A549 (cell line): ENCODE measurements at regions not wholly inside any gene's neighbourhood (a gene's known extent, or its start where the extent isn't known, plus 50 kb on each side); places are given as distances from the start of the nearest gene placed in this dataset.

Source experiments
- ATAC-seq, 2 experiments: fragments of 200-7000 bp in 1 of 2; fragments of >200 bp in 1 of 2; cut with Nextera tagmentation in 1 of 2; cut with Tn5 transposase in 1 of 2; 3 replicates each; pipeline versions ENCODE4 v1.8.0 to v1.9.1; 2018 to 2020; ENCODE audit warnings: mild to moderate bottlenecking in 1 of 2, moderate library complexity in 1 of 2
- CTCF ChIA-PET: fragments of 300-600 bp; sonication (Branson Sonifier 250); formaldehyde crosslinking; extraction: SDS; loops from one replicate; lab custom pipeline; 2021; ENCODE audit warnings: antibody characterized with exemption, inconsistent platforms; lab: Yijun Ruan, JAX
- POLR2A ChIA-PET: fragments of 350-600 bp; formaldehyde crosslinking; extraction: SDS; loops from one replicate; lab custom pipeline; 2021; ENCODE audit warnings: antibody characterized with exemption, inconsistent platforms; lab: Yijun Ruan, JAX
- DNase-seq, 2 experiments: peaks; one replicate each; pipeline versions ENCODE4 v3.0.0 to v3.0.0-alpha.2; 2011 to 2016; ENCODE audit warnings: low read depth in 1 of 2, low spot score in 1 of 2
- FAIRE-seq: peaks from 2 replicates; lab custom pipeline; 2011; peaks lifted over from hg19 to GRCh38; lab: Jason Lieb, UNC
- H3K27ac ChIP-seq, 2 experiments: fragments of >200 bp; sonication (Bioruptor Twin); formaldehyde crosslinking; 3 replicates each; pipeline ENCODE4 v1.5.1; 2016 to 2017
- H3K4me1 ChIP-seq: fragments of >200 bp; sonication (Bioruptor Twin); formaldehyde crosslinking; 3 replicates; pipeline ENCODE4 v1.6.1; 2016
- H3K4me2 ChIP-seq: fragments of >200 bp; sonication (Bioruptor Twin); formaldehyde crosslinking; 3 replicates; pipeline ENCODE4 v1.6.1; 2016
- H3K4me3 ChIP-seq: fragments of >200 bp; sonication (Bioruptor Twin); formaldehyde crosslinking; 3 replicates; pipeline ENCODE4 v1.5.1; 2016
- H3K9me3 ChIP-seq: fragments of >200 bp; sonication (Bioruptor Twin); formaldehyde crosslinking; 3 replicates; pipeline ENCODE4 v1.6.1; 2016
- CHD2 ChIP-seq: fragments of 150-350 bp; IDR thresholded peaks from 2 replicates; pipeline ENCODE4 v1.6.1; 2014; ENCODE audit warnings: low read length; ENCODE audit not compliant: partially characterized antibody
- FOSL2 ChIP-seq, 2 experiments: fragments of 450-650 bp in 1 of 2; fragments of >200 bp in 1 of 2; sonication (Bioruptor Twin) in 1 of 2; formaldehyde crosslinking; IDR thresholded peaks; 2 replicates each; pipeline versions ENCODE4 v1.5.0 to v1.6.1; 2016 to 2020; ENCODE audit warnings: mild to moderate bottlenecking in 1 of 2, moderate library complexity in 1 of 2
- FOXS1 ChIP-seq: fragments of 250-450 bp; sonication (Bioruptor Pico); IDR thresholded peaks from 2 replicates; pipeline ENCODE4 v1.5.0; 2020; ENCODE audit warnings: mild to moderate bottlenecking, moderate library complexity
- GATA3 ChIP-seq: IDR thresholded peaks from 2 replicates; pipeline ENCODE4 v1.6.1; 2012; ENCODE audit warnings: borderline replicate concordance
- HEYL ChIP-seq: fragments of 250-450 bp; sonication (Bioruptor Pico); IDR thresholded peaks from 2 replicates; pipeline ENCODE4 v1.8.0; 2021; ENCODE audit warnings: mild to moderate bottlenecking, moderate library complexity
- HMGXB4 ChIP-seq: fragments of 250-450 bp; sonication (Bioruptor Pico); IDR thresholded peaks from 2 replicates; pipeline ENCODE4 v1.5.0; 2021; ENCODE audit warnings: mild to moderate bottlenecking, moderate library complexity, borderline replicate concordance
- HOXB13 ChIP-seq: fragments of 250-450 bp; sonication (Bioruptor Pico); IDR thresholded peaks from 2 replicates; pipeline ENCODE4 v1.5.0; 2020; ENCODE audit warnings: low read depth, mild to moderate bottlenecking, moderate library complexity
- HOXB5 ChIP-seq: fragments of 250-450 bp; sonication (Bioruptor Pico); IDR thresholded peaks from 2 replicates; pipeline ENCODE4 v1.5.0; 2020; ENCODE audit warnings: mild to moderate bottlenecking, moderate library complexity
- JUN ChIP-seq, 2 experiments: fragments of >200 bp; sonication (Bioruptor Twin); formaldehyde crosslinking; IDR thresholded peaks; 2 replicates in 1 of 2; 3 replicates in 1 of 2; pipeline ENCODE4 v1.6.1; 2016 to 2017
- JUNB ChIP-seq: fragments of >200 bp; sonication (Bioruptor Twin); formaldehyde crosslinking; IDR thresholded peaks from 2 replicates; pipeline ENCODE4 v1.6.1; 2016
- KDM1A ChIP-seq: fragments of 200-600 bp; sonication (generic); IDR thresholded peaks from 2 replicates; pipeline ENCODE4 v1.6.1; 2016; ENCODE audit warnings: low read depth, mild to moderate bottlenecking
- NFE2L2 ChIP-seq: fragments of 150-350 bp; conservative IDR thresholded peaks from 2 replicates; pipeline ENCODE4 v1.6.1; 2014; ENCODE audit warnings: low read length
- PBX3 ChIP-seq: IDR thresholded peaks from 2 replicates; pipeline ENCODE4 v1.6.1; 2012
- POLR2A ChIP-seq: IDR thresholded peaks from 2 replicates; pipeline ENCODE4 v1.6.1; 2012; ENCODE audit warnings: mild to moderate bottlenecking, low read length
- RCOR1 ChIP-seq: fragments of 150-350 bp; IDR thresholded peaks from 2 replicates; pipeline ENCODE4 v1.6.1; 2014; ENCODE audit warnings: antibody characterized with exemption, low read length, low read depth
- RFX5 ChIP-seq: fragments of 450-650 bp; IDR thresholded peaks from 2 replicates; pipeline ENCODE4 v1.7.1; 2014; ENCODE audit warnings: antibody characterized with exemption, mild to moderate bottlenecking, moderate library complexity
- RNF2 ChIP-seq: fragments of 200-600 bp; sonication (generic); IDR thresholded peaks from 2 replicates; pipeline ENCODE4 v1.6.1; 2016; ENCODE audit warnings: low read depth, mild to moderate bottlenecking, antibody characterized with exemption, moderate library complexity, borderline replicate concordance
- SMC3 ChIP-seq: fragments of >200 bp; sonication (Bioruptor Twin); formaldehyde crosslinking; IDR thresholded peaks from 3 replicates; pipeline ENCODE4 v1.6.1; 2018; ENCODE audit warnings: inconsistent platforms
- ZC3H11A ChIP-seq: fragments of 450-650 bp; IDR thresholded peaks from 2 replicates; pipeline ENCODE4 v1.6.1; 2014; ENCODE audit warnings: antibody characterized with exemption, mild to moderate bottlenecking
- ZFP36 ChIP-seq: fragments of 450-650 bp; IDR thresholded peaks from 2 replicates; pipeline ENCODE4 v1.6.1; 2014; ENCODE audit warnings: borderline replicate concordance; ENCODE audit not compliant: partially characterized antibody
- ZNF302 ChIP-seq: fragments of 250-450 bp; sonication (Bioruptor Pico); IDR thresholded peaks from 2 replicates; pipeline ENCODE4 v1.9.0; 2021; ENCODE audit warnings: inconsistent platforms, mild to moderate bottlenecking, moderate library complexity
- WGBS: methylation state at CpG from one replicate; pipeline ENCODE4 v1.1.6; 2017; ENCODE audit errors: missing lambda C conversion rate; 5-methylcytosine and 5-hydroxymethylcytosine counted together
- TF ChIP-seq, protein P1 (sequence below): fragments of >200 bp; sonication (Bioruptor Twin); formaldehyde crosslinking; IDR thresholded peaks from 3 replicates; pipeline ENCODE4 v1.6.1; 2016
- TF ChIP-seq, protein P2 (sequence below): IDR thresholded peaks from 2 replicates; pipeline ENCODE4 v1.6.1; 2012; ENCODE audit warnings: low read depth, borderline replicate concordance

- Histone ChIP-seq H3K9me3 (no peaks in the 10 kb centered on the region), H3K4me2 (no peak overlapping the region), H3K27ac (no peak overlapping the region), H3K4me1 (no peaks in the 10 kb centered on the region), H3K4me3 (no peak overlapping the region)
- TF ChIP-seq RCOR1, result no peak
- no peak for TF ChIP-seq KDM1A
- TF ChIP-seq, protein P1, sequence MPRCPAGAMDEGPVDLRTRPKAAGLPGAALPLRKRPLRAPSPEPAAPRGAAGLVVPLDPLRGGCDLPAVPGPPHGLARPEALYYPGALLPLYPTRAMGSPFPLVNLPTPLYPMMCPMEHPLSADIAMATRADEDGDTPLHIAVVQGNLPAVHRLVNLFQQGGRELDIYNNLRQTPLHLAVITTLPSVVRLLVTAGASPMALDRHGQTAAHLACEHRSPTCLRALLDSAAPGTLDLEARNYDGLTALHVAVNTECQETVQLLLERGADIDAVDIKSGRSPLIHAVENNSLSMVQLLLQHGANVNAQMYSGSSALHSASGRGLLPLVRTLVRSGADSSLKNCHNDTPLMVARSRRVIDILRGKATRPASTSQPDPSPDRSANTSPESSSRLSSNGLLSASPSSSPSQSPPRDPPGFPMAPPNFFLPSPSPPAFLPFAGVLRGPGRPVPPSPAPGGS, result no peak
- no peak for TF ChIP-seq ZFP36
- TF ChIP-seq HOXB5 (CRISPR knock-in tag), result no peak
- TF ChIP-seq RFX5, result no peak
- TF ChIP-seq ZC3H11A, result no peak
- no peak for TF ChIP-seq SMC3
- no peak for TF ChIP-seq JUNB
- no peak for TF ChIP-seq CHD2
- TF ChIP-seq HEYL (CRISPR knock-in tag), result no peak
- no peak for TF ChIP-seq ZNF302 (CRISPR knock-in tag)
- no peak for TF ChIP-seq FOXS1 (CRISPR knock-in tag)
- TF ChIP-seq POLR2A, result no peak
- TF ChIP-seq JUN (IDR thresholded peaks at IDR 0.05), result no peak
- ChIA-PET CTCF (no interaction called here), POLR2A (no interaction called here)
- no peak for DNase-seq
- no peak for FAIRE-seq
- no peak for ATAC-seq
- WGBS, result 61% methylated on average over 8 of the region's 8 CpGs
Observed at GRCh38 chr9:89773170-89773569, 168.4 kb downstream of the GADD45G start.

DNA sequence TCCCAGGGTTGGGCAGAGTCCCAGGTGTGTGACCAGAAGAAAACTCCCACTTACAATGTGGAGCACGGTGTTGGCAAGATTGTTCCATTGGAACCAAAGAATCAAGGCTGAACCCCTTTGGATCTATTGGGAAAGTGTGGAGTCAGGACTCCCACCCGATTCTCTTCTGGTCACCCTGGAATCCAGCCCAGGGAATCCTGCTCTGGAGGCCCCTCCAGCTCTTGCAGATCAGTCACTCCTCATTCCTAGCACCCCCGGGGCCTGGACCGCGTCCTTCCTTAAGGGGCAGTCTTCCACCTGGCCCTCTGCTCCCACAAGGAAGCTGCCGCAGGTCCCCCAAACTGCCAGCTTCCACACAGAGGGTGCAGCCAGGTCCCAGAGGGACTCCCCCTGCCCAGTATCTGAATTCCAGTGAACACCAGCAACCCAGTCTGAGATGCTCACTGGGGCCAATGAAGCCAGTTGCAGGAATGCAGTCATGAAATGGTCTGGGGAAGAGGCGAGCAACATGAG is 170.1 kb downstream of the GADD45G start:
- WGBS, result 25% methylated on average over 7 of the region's 7 CpGs
- CTCF ChIA-PET, result no interaction called here
- POLR2A ChIA-PET, result no interaction called here

More for the DNA sequence above, 170.1 kb downstream of the GADD45G start:
- no peaks in the 10 kb centered on the region for H3K9me3 ChIP-seq
- DNase-seq, result no peak
- no peak for ATAC-seq
- no peak overlapping the region for H3K4me3 ChIP-seq
- H3K4me1 ChIP-seq, result no peaks in the 10 kb centered on the region
- TF ChIP-seq HOXB13 (CRISPR knock-in tag) (no peak), PBX3 (no peak), CHD2 (no peak), NFE2L2 (no peak), GATA3 (no peak), HMGXB4 (no peak), RNF2 (no peak), FOSL2 (IDR thresholded peaks at IDR 0.05) (no peak), FOSL2 (CRISPR knock-in tag; IDR thresholded peaks at IDR 0.05) (no peak)
- TF ChIP-seq, protein P2, sequence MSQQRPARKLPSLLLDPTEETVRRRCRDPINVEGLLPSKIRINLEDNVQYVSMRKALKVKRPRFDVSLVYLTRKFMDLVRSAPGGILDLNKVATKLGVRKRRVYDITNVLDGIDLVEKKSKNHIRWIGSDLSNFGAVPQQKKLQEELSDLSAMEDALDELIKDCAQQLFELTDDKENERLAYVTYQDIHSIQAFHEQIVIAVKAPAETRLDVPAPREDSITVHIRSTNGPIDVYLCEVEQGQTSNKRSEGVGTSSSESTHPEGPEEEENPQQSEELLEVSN, result no peak
- no peak for FAIRE-seq
- H3K4me2 ChIP-seq, result no peak overlapping the region
- no peak overlapping the region for H3K27ac ChIP-seq
